ENCODE measurements at regions not wholly inside any gene's neighbourhood (a gene's known extent, or its start where the extent isn't known, plus 50 kb on each side); places are given as distances from the start of the nearest gene placed in this dataset.

GRCh38 chr11:70725278-70725677 lies 326.9 kb downstream of the CTTN start:
- Histone ChIP-seq H2AFZ (ENCODE audit: low read length, unreplicated experiment) (no peak overlapping the region), H3K36me3 (ENCODE audit: insufficient read depth, low read length) (no peaks in the 10 kb centered on the region), H3K4me1 (ENCODE audit: control insufficient read depth, insufficient read depth, low read length, unreplicated experiment) (no peaks in the 10 kb centered on the region), H3K79me2 (ENCODE audit: control insufficient read depth, insufficient read depth, low read length, unreplicated experiment) (no peaks in the 10 kb centered on the region), H3K27me3 (ENCODE audit: insufficient read depth, low read length) (peaks cover 5% of the 10 kb centered on the region; the same call in 1 of the 2 replicates), H3K27ac (ENCODE audit: low read depth, low read length) (no peak overlapping the region), H3K4me3 (ENCODE audit: low read depth, low read length) (no peak overlapping the region)

DNA sequence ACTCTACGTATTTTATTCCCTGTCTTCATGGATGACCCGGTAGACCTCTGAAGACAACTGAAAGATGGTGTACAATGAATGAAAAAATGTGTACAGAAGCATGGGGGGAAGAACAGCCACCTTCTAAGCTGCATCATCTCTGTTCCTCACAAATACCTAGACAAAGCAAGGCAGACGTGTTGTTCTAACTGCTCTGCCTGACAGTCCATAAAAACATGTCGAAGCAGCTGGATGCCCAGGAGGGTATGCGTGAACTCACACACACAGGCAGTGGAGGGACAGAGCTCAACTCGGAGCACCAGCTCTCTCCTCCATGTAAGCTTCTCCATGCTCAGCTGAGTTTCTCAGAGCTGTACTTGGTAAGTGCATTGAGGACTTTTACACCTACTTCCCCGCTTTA lies 327.4 kb downstream of the CTTN start:
- Histone ChIP-seq H3K4me1 (ENCODE audit: control insufficient read depth, insufficient read depth, low read length, unreplicated experiment) (no peaks in the 10 kb centered on the region), H3K36me3 (ENCODE audit: insufficient read depth, low read length) (no peaks in the 10 kb centered on the region), H3K27me3 (ENCODE audit: insufficient read depth, low read length) (peaks cover 5% of the 10 kb centered on the region; the same call in 1 of the 2 replicates), H3K27ac (ENCODE audit: low read depth, low read length) (no peak overlapping the region), H2AFZ (ENCODE audit: low read length, unreplicated experiment) (no peak overlapping the region), H3K4me3 (ENCODE audit: low read depth, low read length) (no peak overlapping the region), H3K79me2 (ENCODE audit: control insufficient read depth, insufficient read depth, low read length, unreplicated experiment) (no peaks in the 10 kb centered on the region)

GRCh38 chr11:70727021-70727420 lies 328.7 kb downstream of the CTTN start:
- no peak overlapping the region for H2AFZ ChIP-seq (ENCODE audit: low read length, unreplicated experiment)
- H3K79me2 ChIP-seq (ENCODE audit: control insufficient read depth, insufficient read depth, low read length, unreplicated experiment): no peaks in the 10 kb centered on the region
- H3K27me3 ChIP-seq (ENCODE audit: insufficient read depth, low read length): peaks cover 5% of the 10 kb centered on the region; the same call in 1 of the 2 replicates
- H3K27ac ChIP-seq (ENCODE audit: low read depth, low read length): no peak overlapping the region
- H3K4me1 ChIP-seq (ENCODE audit: control insufficient read depth, insufficient read depth, low read length, unreplicated experiment): no peaks in the 10 kb centered on the region
- no peak overlapping the region for H3K4me3 ChIP-seq (ENCODE audit: low read depth, low read length)
- H3K36me3 ChIP-seq (ENCODE audit: insufficient read depth, low read length): no peaks in the 10 kb centered on the region

DNA sequence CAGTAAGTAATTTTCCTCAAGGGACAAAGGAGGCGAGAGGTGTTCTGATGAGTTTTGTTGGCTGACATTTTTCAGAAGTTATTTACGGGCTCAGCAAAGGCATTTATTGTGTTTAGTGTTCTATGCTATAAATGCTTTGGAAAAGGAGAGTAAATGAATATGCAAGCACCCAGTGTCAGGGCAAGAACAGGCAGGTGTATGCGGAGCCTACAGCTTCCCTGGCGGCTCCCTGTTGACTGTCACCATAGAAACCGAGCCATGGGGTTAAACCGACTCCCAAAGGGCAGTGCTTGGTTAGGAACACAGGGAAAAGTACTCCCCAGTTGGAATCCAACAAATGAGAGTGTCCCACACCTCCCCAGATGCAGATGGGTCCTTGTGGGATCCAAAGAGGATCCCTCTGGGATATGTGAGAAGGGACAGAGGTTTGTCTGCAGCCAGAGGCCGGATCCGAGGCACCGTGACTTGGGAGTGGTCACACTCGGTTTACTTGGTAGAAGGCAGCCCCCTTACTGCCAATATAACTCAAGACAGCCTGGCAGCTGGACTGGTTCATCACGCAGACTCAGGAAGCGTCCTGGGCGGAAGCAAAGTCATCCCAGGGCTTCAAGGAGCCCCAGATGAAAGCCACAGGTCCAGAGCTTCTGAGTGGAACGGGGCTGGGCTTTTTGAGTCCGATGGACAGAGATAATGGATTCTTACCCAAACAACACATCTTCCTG lies 329.7 kb downstream of the CTTN start:
- Histone ChIP-seq H3K27ac (ENCODE audit: low read depth, low read length) (no peak overlapping the region), H2AFZ (ENCODE audit: low read length, unreplicated experiment) (no peak overlapping the region), H3K27me3 (ENCODE audit: insufficient read depth, low read length) (peaks cover 3% of the 10 kb centered on the region; the same call in 1 of the 2 replicates), H3K4me3 (ENCODE audit: low read depth, low read length) (no peak overlapping the region), H3K79me2 (ENCODE audit: control insufficient read depth, insufficient read depth, low read length, unreplicated experiment) (no peaks in the 10 kb centered on the region), H3K36me3 (ENCODE audit: insufficient read depth, low read length) (no peaks in the 10 kb centered on the region), H3K4me1 (ENCODE audit: control insufficient read depth, insufficient read depth, low read length, unreplicated experiment) (no peaks in the 10 kb centered on the region)

DNA sequence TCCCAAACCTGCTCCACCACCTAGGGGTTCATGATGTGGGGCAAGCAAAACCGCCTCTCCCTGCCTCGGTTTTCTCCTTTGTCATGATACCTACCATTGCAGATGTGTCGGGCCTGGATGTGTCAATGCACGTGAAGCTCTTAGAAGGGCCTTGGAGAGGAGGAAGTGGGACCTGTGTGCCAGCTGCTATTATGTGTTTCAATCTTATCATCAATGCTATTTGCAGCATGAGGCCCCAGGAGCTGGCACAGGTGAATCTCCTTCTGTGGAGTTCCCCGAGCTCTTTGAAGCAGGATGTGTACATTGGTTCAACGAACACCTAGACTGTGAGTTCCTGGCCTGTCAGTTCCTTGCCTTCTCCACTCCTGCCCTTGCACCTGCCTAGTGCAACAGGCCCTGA lies 331.6 kb downstream of the CTTN start:
- Histone ChIP-seq H3K79me2 (ENCODE audit: control insufficient read depth, insufficient read depth, low read length, unreplicated experiment) (no peaks in the 10 kb centered on the region), H3K4me3 (ENCODE audit: low read depth, low read length) (no peak overlapping the region), H3K36me3 (ENCODE audit: insufficient read depth, low read length) (no peaks in the 10 kb centered on the region), H2AFZ (ENCODE audit: low read length, unreplicated experiment) (no peak overlapping the region), H3K4me1 (ENCODE audit: control insufficient read depth, insufficient read depth, low read length, unreplicated experiment) (no peaks in the 10 kb centered on the region), H3K27me3 (ENCODE audit: insufficient read depth, low read length) (no peaks in the 10 kb centered on the region), H3K27ac (ENCODE audit: low read depth, low read length) (no peak overlapping the region)

GRCh38 chr11:70730411-70730810 lies 332.1 kb downstream of the CTTN start:
- Histone ChIP-seq H3K27me3 (ENCODE audit: insufficient read depth, low read length) (no peaks in the 10 kb centered on the region), H3K27ac (ENCODE audit: low read depth, low read length) (no peak overlapping the region), H2AFZ (ENCODE audit: low read length, unreplicated experiment) (no peak overlapping the region), H3K4me3 (ENCODE audit: low read depth, low read length) (no peak overlapping the region), H3K36me3 (ENCODE audit: insufficient read depth, low read length) (no peaks in the 10 kb centered on the region), H3K4me1 (ENCODE audit: control insufficient read depth, insufficient read depth, low read length, unreplicated experiment) (no peaks in the 10 kb centered on the region), H3K79me2 (ENCODE audit: control insufficient read depth, insufficient read depth, low read length, unreplicated experiment) (no peaks in the 10 kb centered on the region)

GRCh38 chr11:70731271-70732022 lies 333.1 kb downstream of the CTTN start:
- no peaks in the 10 kb centered on the region for H3K36me3 ChIP-seq (ENCODE audit: insufficient read depth, low read length)

GRCh38 chr11:70732023-70732880 lies 333.9 kb downstream of the CTTN start:
- Histone ChIP-seq H3K4me1 (ENCODE audit: control insufficient read depth, insufficient read depth, low read length, unreplicated experiment) (no peaks in the 10 kb centered on the region), H3K4me3 (ENCODE audit: low read depth, low read length) (no peak overlapping the region), H2AFZ (ENCODE audit: low read length, unreplicated experiment) (no peak overlapping the region), H3K79me2 (ENCODE audit: control insufficient read depth, insufficient read depth, low read length, unreplicated experiment) (no peaks in the 10 kb centered on the region), H3K27ac (ENCODE audit: low read depth, low read length) (no peak overlapping the region), H3K27me3 (ENCODE audit: insufficient read depth, low read length) (no peaks in the 10 kb centered on the region), H3K36me3 (ENCODE audit: insufficient read depth, low read length) (no peaks in the 10 kb centered on the region)

More at GRCh38 chr11:70731271-70732022, 333.1 kb downstream of the CTTN start:
- no peak overlapping the region for H3K27ac ChIP-seq (ENCODE audit: low read depth, low read length)
- no peaks in the 10 kb centered on the region for H3K4me1 ChIP-seq (ENCODE audit: control insufficient read depth, insufficient read depth, low read length, unreplicated experiment)
- H3K4me3 ChIP-seq (ENCODE audit: low read depth, low read length): no peak overlapping the region
- H3K27me3 ChIP-seq (ENCODE audit: insufficient read depth, low read length): no peaks in the 10 kb centered on the region
- no peaks in the 10 kb centered on the region for H3K79me2 ChIP-seq (ENCODE audit: control insufficient read depth, insufficient read depth, low read length, unreplicated experiment)
- no peak overlapping the region for H2AFZ ChIP-seq (ENCODE audit: low read length, unreplicated experiment)

DNA sequence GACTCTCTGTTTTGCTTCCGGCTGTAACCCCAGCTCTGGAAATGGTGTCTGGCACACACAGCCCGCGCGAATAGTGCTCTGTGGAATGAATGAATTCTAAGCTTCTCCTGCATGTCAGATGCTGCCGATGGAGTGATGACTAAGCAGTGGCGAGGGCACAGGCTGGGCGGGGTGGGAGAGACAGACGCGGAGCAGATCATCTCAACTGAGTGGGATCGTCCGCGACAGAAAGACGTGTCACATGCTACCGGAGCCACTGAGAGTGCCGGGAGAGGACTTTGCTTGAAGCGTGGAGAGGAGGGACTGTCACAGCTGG lies 334.5 kb downstream of the CTTN start:
- H3K36me3 ChIP-seq (ENCODE audit: insufficient read depth, low read length): no peaks in the 10 kb centered on the region
- H3K4me1 ChIP-seq (ENCODE audit: control insufficient read depth, insufficient read depth, low read length, unreplicated experiment): no peaks in the 10 kb centered on the region
- H2AFZ ChIP-seq (ENCODE audit: low read length, unreplicated experiment): no peak overlapping the region
- no peak overlapping the region for H3K4me3 ChIP-seq (ENCODE audit: low read depth, low read length)
- H3K79me2 ChIP-seq (ENCODE audit: control insufficient read depth, insufficient read depth, low read length, unreplicated experiment): no peaks in the 10 kb centered on the region
- H3K27me3 ChIP-seq (ENCODE audit: insufficient read depth, low read length): no peaks in the 10 kb centered on the region
- H3K27ac ChIP-seq (ENCODE audit: low read depth, low read length): no peak overlapping the region

DNA sequence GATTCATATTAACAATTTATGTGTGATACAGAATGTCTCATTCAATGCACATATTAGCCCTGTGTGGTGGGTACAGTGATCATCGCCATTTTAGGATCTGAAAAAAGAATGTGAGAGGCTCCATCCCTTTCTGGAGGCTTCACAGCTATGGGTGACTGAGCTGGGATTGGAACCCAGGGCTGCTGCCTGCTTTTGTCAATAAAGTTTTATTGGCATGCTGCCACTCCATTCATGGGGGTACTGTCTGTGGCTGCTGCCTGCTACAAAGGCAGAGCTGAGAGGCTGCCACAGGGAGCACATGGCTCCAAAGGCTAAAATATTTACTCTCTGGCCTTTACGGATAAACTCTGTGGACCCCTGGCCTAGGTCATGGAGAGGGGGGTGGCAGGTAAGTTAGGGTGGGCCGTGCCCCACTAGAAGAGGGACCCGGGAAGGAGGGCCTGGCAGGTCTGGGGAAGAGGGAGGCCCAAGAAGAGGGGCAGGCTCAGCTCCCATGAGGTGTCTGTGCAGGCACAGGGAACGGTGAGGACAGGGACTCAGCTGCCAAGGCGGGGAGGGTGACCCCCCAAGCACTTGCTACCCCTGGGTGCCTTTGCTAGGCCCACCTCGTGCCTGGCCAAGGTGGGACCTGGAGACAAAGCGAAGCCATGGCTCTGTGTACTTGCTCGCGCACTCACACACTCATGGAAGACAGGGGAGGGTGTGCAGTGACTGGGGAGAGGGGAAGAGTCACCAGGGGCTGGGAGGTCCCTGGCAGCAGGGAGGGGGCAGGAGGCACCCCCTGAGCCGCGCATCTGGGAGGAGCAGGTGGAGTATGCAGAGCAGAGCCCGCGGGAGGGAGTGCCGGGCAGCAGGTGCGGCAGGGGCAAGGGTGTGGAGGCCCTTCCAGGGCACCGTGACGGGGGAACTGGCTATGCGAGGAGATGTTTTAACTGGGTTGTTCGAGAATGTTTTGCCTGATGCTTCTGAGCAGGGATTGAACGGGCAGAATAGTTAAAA lies 335.3 kb downstream of the CTTN start:
- no peaks in the 10 kb centered on the region for H3K79me2 ChIP-seq (ENCODE audit: control insufficient read depth, insufficient read depth, low read length, unreplicated experiment)
- H3K4me3 ChIP-seq (ENCODE audit: low read depth, low read length): no peak overlapping the region
- H3K4me1 ChIP-seq (ENCODE audit: control insufficient read depth, insufficient read depth, low read length, unreplicated experiment): no peaks in the 10 kb centered on the region
- no peaks in the 10 kb centered on the region for H3K36me3 ChIP-seq (ENCODE audit: insufficient read depth, low read length)
- no peaks in the 10 kb centered on the region for H3K27me3 ChIP-seq (ENCODE audit: insufficient read depth, low read length)
- no peak overlapping the region for H2AFZ ChIP-seq (ENCODE audit: low read length, unreplicated experiment)
- no peak overlapping the region for H3K27ac ChIP-seq (ENCODE audit: low read depth, low read length)
